ENCODE measurements at regions not wholly inside any gene's neighbourhood (a gene's known extent, or its start where the extent isn't known, plus 50 kb on each side); places are given as distances from the start of the nearest gene placed in this dataset.
"Not testable (repeated sequence)": the region's sequence is repeated elsewhere in the genome, so short reads cannot be mapped to it uniquely, and the experiment has no call there.

GRCh38 chr3:198113206-198114053, 153.4 kb downstream of the LMLN start:
- Histone ChIP-seq H3K4me1 (ENCODE audit: insufficient read depth, low read length) (no peaks in the 10 kb centered on the region), H3K4me2 (ENCODE audit: insufficient read depth, insufficient read length, low read length) (peak overlapping the region; percentile 68), H3K4ac (ENCODE audit: low read depth, low read length) (no peak overlapping the region), H3K23ac (ENCODE audit: insufficient read length, low read depth, low read length) (no peak overlapping the region), H2BK15ac (ENCODE audit: low read depth, low read length) (no peak overlapping the region), H4K8ac (replicated peaks; ENCODE audit: insufficient read length, low read depth, low read length) (no peak overlapping the region), H3K9ac (ENCODE audit: extremely low read depth, insufficient read length, low read length) (peak overlapping the region; percentile 13), H2BK120ac (ENCODE audit: low read depth, low read length, poor library complexity, severe bottlenecking) (no peak overlapping the region), H2BK5ac (ENCODE audit: insufficient read length, low read length) (no peak overlapping the region), H3K14ac (ENCODE audit: insufficient read depth, low read length) (no peak overlapping the region), H3K79me1 (ENCODE audit: insufficient read depth, low read depth, low read length, poor library complexity, severe bottlenecking) (no peaks in the 10 kb centered on the region), H3K18ac (ENCODE audit: insufficient read length, low read depth, low read length) (no peak overlapping the region), H4K20me1 (ENCODE audit: control insufficient read depth, insufficient read depth, insufficient read length) (no peaks in the 10 kb centered on the region), H2AFZ (ENCODE audit: low read length) (no peak overlapping the region), H3K79me2 (ENCODE audit: insufficient read depth, low read length) (no peaks in the 10 kb centered on the region), H4K5ac (ENCODE audit: insufficient read length, low read depth, low read length) (no peak overlapping the region), H3K23me2 (ENCODE audit: insufficient read length, low read depth, low read length, poor library complexity, severe bottlenecking) (no peaks in the 10 kb centered on the region), H3K27ac (ENCODE audit: insufficient read length, low read depth, low read length) (no peak overlapping the region), H3K56ac (ENCODE audit: insufficient read length, low read depth, low read length) (no peak overlapping the region), H2BK12ac (ENCODE audit: insufficient read length, low read depth, low read length) (no peak overlapping the region), H4K91ac (ENCODE audit: insufficient read length, low read depth, low read length) (no peak overlapping the region), H2AK5ac (ENCODE audit: insufficient read length, low read length) (no peak overlapping the region), H2BK20ac (ENCODE audit: low read depth, low read length, poor library complexity, severe bottlenecking) (no peak overlapping the region), H3T11ph (ENCODE audit: low read length) (no peak overlapping the region), H3K27me3 (ENCODE audit: insufficient read depth, low read length) (peaks cover 21% of the 10 kb centered on the region; the same call in 1 of the 2 replicates), H3K9me3 (ENCODE audit: control insufficient read depth, low read depth, low read length) (no peaks in the 10 kb centered on the region)
- peak overlapping the region; percentile 52 to 75 for H3K4me3 Mint-ChIP-seq
- H3K9me3 Mint-ChIP-seq, result peaks cover under 1 to 2% of the 10 kb centered on the region in 2 experiments; a peak in 2 of 5 replicates
- no peaks in the 10 kb centered on the region for H3K36me3 Mint-ChIP-seq (ENCODE audit: insufficient read depth in 1 of 3, low read depth in 3 of 3)
- H3K4me1 Mint-ChIP-seq, result peaks cover 5 to 6% of the 10 kb centered on the region in 2 experiments; a peak in 3 of 4 replicates
- WGBS (ENCODE audit: extremely low coverage, insufficient read length, low lambda C conversion rate), result no CpG with 5 or more reads among the region's 59 CpGs
- TF ChIP-seq CTCF (conservative IDR thresholded peaks at IDR 0.05), result no peak
- DNase-seq, result peak; percentile 53
- peaks cover 93% of the 10 kb centered on the region for H3K27me3 Mint-ChIP-seq (ENCODE audit: low read depth)
- H3K27ac Mint-ChIP-seq, result no peak overlapping the region

DNA sequence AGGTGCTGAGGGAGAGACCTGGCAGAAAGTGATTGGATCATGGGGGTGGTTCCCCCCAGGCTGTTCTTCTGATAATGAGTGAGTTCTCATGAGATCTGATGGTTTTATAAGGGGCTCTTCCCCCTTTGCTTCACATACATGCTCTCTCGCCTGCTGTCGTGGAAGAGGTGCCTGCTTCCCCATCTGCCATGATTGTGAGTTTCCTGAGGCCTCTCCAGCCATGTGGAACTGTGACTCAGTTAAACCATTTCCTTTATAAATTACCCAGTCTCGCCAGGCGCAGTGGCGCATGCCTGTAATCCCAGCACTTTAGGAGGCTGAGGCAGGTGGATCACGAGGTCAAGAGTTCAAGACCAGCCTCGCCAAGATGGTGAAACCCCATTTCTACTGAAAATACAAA, 154.5 kb downstream of the LMLN start:
- not testable (repeated sequence) for H3K14ac ChIP-seq (ENCODE audit: insufficient read depth, low read length); H2AFZ ChIP-seq (ENCODE audit: low read length); H3K4me1 Mint-ChIP-seq; H4K91ac ChIP-seq (ENCODE audit: insufficient read length, low read depth, low read length); H2BK20ac ChIP-seq (ENCODE audit: low read depth, low read length, poor library complexity, severe bottlenecking); H3K56ac ChIP-seq (ENCODE audit: insufficient read length, low read depth, low read length); H2BK5ac ChIP-seq (ENCODE audit: insufficient read length, low read length); DNase-seq; H3K9me3 Mint-ChIP-seq; H3K23ac ChIP-seq (ENCODE audit: insufficient read length, low read depth, low read length); H3K23me2 ChIP-seq (ENCODE audit: insufficient read length, low read depth, low read length, poor library complexity, severe bottlenecking); H3K4me1 ChIP-seq (ENCODE audit: insufficient read depth, low read length); H3T11ph ChIP-seq (ENCODE audit: low read length); H3K79me2 ChIP-seq (ENCODE audit: insufficient read depth, low read length); H3K27ac ChIP-seq (ENCODE audit: insufficient read length, low read depth, low read length); H3K9me3 ChIP-seq (ENCODE audit: control insufficient read depth, low read depth, low read length); H4K8ac ChIP-seq (replicated peaks; ENCODE audit: insufficient read length, low read depth, low read length); H3K27ac Mint-ChIP-seq; H4K5ac ChIP-seq (ENCODE audit: insufficient read length, low read depth, low read length); H3K4ac ChIP-seq (ENCODE audit: low read depth, low read length); H4K20me1 ChIP-seq (ENCODE audit: control insufficient read depth, insufficient read depth, insufficient read length); H3K4me2 ChIP-seq (ENCODE audit: insufficient read depth, insufficient read length, low read length); H2AK5ac ChIP-seq (ENCODE audit: insufficient read length, low read length); H2BK12ac ChIP-seq (ENCODE audit: insufficient read length, low read depth, low read length); H3K4me3 Mint-ChIP-seq; H2BK15ac ChIP-seq (ENCODE audit: low read depth, low read length); H3K79me1 ChIP-seq (ENCODE audit: insufficient read depth, low read depth, low read length, poor library complexity, severe bottlenecking); H3K18ac ChIP-seq (ENCODE audit: insufficient read length, low read depth, low read length); H2BK120ac ChIP-seq (ENCODE audit: low read depth, low read length, poor library complexity, severe bottlenecking); H3K9ac ChIP-seq (ENCODE audit: extremely low read depth, insufficient read length, low read length); H3K36me3 Mint-ChIP-seq (ENCODE audit: insufficient read depth in 1 of 3, low read depth in 3 of 3)
- H3K27me3 Mint-ChIP-seq (ENCODE audit: low read depth), result peaks cover 94% of the 10 kb centered on the region
- WGBS (ENCODE audit: extremely low coverage, insufficient read length, low lambda C conversion rate), result no CpG with 5 or more reads among the region's 7 CpGs
- peaks cover 21% of the 10 kb centered on the region; the same call in 1 of the 2 replicates for H3K27me3 ChIP-seq (ENCODE audit: insufficient read depth, low read length)
